Stimulated activated CD4-positive, alpha-beta T cell treated with anti-CD3 and anti-CD28 coated beads, Interleukin-2, amount 100 ng/mL, for 24 hours (primary cell): ENCODE measurements at regions not wholly inside any gene's neighbourhood (a gene's known extent, or its start where the extent isn't known, plus 50 kb on each side); places are given as distances from the start of the nearest gene placed in this dataset.

Experiments used
- DNase-seq, 2 donors: peaks; one replicate each; pipeline ENCODE4 v3.0.0-alpha.2; 2020

GRCh38 chr16:63315229-63315628 lies 1279.0 kb upstream of the CDH8 start:
- no peak for DNase-seq

DNA sequence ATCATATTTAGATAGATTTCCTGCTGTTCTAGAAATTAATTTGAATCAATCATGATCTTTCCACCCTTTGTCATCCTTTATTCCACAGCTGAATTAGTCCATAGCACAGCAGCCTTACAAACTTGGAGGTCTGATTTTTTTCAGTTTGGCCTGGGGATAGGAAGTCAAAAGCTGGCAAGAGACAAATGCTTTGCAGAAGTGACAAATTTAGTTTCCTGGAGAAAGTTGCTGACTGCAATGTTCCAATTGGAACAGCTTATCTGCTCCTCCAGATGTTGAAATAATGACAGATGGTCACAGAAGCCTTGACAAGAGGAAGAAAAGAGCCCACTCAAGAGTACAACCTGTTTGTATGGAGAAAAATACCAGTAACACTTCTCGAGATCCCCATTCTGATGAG lies 1276.1 kb upstream of the CDH8 start:
- no peak for DNase-seq

DNA sequence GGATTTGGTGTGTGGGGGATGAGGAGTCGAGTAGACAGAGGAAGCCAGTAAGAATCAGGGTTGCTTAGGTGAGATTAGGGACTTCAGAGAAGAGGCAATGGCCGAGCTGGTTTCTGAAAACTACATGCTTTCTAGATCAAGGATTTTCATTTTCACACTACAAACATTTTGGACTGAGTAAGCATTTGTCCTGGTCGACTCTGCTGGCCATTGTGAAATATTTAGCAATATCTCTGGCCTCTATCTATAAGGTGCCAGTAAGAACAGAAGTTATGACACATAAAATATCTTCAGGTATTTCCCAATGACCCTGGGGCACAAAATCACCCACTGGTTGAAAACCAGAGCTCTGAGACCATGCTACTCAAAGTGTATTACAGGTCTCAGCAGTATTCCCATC lies 1275.1 kb upstream of the CDH8 start:
- DNase-seq = no peak

- no peak for DNase-seq
Observed at GRCh38 chr16:63302811-63303210, 1266.6 kb upstream of the CDH8 start.

DNA sequence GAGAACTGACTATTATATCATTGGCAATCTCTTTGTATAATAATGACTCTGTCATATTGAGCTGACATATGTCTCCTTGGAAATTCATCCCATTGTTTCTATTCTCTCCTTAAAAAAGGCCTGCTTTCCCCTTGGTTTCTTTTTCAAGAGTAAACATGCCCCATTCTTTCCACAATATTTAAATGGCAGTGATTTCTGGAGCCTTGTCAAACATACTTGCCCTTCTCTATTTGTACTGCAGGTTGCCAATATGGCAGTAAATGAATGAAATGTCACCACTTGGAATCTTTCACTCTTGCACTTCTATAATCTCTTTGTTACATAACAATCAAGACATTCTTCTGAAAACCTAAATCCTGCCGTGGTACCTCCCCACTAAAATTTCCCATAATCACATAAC lies 1265.1 kb upstream of the CDH8 start:
- DNase-seq = no peak

DNA sequence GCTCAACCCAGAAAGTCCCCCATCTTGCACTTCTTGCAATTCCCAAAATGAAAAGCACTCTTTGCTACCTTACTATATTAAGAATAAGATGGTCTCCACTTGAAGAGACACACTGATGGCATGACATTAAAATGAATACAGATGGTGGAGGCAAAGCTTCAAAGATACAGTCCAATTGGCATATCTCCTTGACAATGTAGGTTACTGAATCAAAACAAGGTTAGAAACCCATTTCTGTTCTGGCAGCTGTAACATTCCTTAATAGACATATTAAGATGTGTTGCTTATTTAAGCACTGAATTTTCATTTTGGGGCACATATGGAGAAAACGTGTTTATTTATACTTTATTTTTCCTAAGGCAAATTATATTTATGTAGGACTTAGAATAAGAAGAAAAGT lies 1262.8 kb upstream of the CDH8 start:
- DNase-seq = no peak

DNA sequence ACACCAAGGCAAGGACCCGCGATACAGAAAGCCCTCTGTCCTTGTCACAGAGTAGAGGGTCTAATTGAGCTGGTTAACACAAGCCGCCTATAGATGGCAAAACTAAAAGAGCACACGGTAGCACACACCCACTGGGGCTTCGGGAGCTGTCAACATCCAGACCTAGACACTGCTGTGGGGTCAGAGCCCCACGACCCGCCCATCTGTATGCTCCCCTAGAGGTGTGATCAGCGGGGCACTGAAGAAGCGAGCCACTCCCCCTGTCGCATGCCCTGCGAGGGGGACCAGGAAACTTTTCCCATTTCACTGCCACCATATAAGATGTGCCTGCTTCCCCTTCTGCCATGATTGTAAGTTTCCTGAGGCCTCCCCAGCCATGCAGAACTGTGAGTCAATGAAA lies 1255.8 kb upstream of the CDH8 start:
- DNase-seq = no peak

DNA sequence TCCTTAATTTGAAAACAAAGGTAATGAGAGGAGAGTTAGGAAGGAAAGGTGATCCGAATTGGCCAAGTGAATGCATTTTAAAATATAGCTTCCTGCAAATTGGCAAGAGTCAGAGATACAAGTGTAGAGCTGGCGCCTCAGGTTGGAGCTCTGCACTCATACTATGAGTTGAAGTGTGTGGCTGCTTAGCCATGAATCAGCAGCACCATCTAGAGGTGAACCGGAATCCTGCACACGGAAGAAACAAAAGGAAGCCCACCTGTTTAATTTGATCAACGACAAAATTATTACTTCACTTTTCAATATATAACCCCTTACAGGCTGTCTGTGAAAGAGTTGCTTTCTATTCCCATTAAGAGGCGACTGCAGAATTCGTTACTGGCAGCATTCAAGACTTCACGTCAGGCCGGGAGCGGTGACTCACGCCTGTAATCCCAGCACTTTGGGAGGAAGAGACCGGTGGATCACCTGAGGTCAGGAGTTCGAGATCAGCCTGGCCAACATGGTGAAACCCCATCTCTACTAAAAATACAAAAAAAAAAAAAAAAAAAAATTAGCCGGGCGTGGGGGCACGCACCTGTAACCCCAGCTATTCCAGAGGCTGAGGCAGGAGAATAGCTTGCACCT lies 1253.7 kb upstream of the CDH8 start:
- DNase-seq = peak in 1 of 2 donors; percentile 2

DNA sequence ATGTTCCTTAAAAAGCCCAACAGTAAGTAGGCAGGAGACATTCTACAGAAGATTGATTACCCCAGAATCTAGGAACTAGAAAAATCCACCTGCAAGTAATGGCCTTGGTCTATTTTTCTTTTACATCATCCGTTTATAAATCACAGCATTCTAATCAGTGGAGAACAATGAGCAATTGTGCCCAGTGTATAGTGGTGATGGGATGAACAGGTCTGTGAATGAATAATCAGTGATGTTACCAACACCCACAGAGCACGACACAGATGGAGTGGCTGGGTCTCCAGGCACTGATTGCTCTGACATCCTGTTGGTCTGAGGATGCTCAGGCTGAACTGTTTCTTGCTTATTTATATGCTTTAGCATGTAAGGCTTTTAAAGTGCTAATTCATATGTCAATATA lies 1251.2 kb upstream of the CDH8 start:
- DNase-seq = no peak

GRCh38 chr16:63283721-63284120 lies 1247.5 kb upstream of the CDH8 start:
- DNase-seq = no peak

- DNase-seq = no peak
Observed at GRCh38 chr16:63244631-63245030, 1208.4 kb upstream of the CDH8 start.

GRCh38 chr16:63241497-63242028 lies 1205.3 kb upstream of the CDH8 start:
- DNase-seq = no peak

- no peak for DNase-seq
Observed at GRCh38 chr16:63239065-63239570, 1202.9 kb upstream of the CDH8 start.

- no peak for DNase-seq
Observed at GRCh38 chr16:63230421-63231040, 1194.3 kb upstream of the CDH8 start.

GRCh38 chr16:63228259-63228658 lies 1192.0 kb upstream of the CDH8 start:
- no peak for DNase-seq

- no peak for DNase-seq
Observed at GRCh38 chr16:63223851-63224250, 1187.6 kb upstream of the CDH8 start.

- no peak for DNase-seq
Observed at GRCh38 chr16:63216696-63217423, 1180.6 kb upstream of the CDH8 start.

DNA sequence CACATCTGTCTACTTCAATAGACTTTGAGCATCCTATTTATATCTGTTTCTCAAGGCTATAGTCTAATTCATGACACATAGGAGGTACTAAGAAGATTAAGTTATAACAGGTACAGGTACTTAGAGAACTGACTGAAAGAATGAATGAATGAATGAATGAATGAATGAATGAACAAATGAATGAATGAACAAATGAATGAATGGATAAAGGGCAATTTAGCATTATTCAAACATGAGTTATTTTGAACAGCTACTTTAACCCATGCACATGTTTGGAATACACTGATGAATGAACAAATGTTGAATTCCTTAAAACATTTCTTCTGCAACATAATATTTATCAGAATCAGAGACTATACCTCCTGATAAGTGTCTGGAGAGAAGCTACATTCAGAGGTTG lies 1165.6 kb upstream of the CDH8 start:
- DNase-seq = no peak

- DNase-seq = no peak
Observed at GRCh38 chr16:63200940-63201339, 1164.7 kb upstream of the CDH8 start.

DNA sequence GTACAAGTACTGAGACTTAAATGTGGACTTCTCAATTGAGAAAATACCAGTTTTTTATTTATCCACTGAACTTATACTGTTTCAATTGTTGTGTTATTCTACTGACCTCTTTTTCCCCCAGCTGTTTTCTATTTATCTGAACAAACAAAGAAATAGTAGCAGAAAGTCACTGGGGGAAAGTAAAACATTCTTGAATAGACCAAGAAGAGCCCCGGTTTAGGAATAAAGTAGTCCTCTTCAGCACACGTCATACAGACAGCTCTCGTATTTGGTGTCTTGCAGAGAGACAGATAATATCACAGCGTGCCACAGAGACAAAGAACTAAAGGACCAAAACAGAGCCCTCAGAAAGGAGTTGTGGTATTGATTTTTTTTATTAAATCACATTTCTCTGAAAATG lies 1159.1 kb upstream of the CDH8 start:
- DNase-seq = no peak

DNA sequence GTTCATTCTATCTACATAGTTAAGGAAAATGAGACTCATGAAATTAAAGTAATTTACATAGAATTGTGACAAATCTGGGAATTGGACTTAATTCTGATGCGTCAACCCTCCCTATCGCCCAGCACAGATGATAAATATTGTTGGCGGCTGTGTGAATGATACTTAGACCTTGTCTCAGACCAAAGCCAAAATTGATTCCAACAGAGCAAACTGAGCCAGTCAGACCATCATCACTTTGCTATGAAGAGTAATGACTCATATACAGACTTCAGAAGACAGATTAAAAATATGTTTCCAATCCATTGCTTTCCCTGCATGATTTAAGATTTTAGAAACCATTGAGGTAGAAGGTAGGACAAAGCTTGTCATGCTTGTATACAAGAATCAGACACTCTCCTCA lies 1156.7 kb upstream of the CDH8 start:
- no peak for DNase-seq

DNA sequence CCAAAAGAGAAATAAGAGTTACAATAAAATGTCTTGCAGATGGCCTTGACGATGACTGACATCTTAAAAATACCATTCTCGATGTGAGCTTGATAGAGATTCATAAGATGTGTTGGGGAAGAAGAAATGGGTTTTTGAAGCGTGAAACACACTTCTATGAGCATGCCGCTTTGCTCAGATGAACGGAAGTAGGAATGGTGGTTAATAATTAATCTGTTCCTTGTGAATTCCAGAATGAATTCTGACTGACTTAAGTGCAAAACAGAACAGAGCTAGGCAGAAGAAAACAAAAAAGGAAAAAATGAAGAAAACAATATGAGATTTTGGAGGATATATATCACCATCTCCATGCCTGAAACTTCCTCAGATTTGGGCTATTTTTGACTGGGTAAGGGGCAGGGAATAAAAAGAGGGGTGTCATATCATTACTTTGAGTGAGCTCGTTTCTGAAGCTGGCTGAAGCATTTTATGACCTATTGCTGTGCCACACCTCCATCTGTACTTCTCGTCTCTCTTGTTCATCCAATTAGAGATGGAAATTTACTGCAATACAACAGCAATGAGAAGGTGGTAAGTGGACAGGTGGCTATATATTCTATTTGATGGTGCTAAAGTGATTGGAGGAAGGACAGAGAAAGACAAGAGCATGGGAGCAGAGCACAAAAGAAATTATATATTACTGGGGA lies 1152.0 kb upstream of the CDH8 start:
- DNase-seq = no peak

DNA sequence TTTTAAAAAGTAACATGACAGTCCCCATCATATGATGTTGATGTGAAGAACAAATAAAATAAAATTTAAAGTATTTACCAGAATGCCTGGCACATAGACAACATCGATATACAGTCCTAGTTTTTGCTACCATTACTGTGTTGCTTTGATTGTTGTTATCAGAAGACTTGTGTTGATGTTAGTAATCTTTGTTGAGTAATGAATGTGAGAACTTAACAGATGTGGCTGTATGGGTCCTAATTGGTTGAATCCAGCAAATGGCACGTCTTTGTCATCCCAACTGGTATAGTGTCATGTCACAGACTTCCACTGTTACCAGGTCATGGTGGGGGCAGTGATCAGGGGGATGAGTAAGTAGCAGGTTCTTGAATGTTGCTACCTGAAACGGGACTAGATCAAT lies 1151.4 kb upstream of the CDH8 start:
- DNase-seq = no peak
